NCI-H748 treated with DMSO at 0.1 percent for 48 hours (cell line): ENCODE measurements at regions not wholly inside any gene's neighbourhood (a gene's known extent, or its start where the extent isn't known, plus 50 kb on each side); places are given as distances from the start of the nearest gene placed in this dataset.

Experiments used
- DNase-seq: peaks from one replicate; lab custom pipeline; 2025; lab: John Stamatoyannopoulos, UW

GRCh38 chr10:108421266-108421665 is 1256.8 kb upstream of the SORCS1 start:
- no peak for DNase-seq

DNA sequence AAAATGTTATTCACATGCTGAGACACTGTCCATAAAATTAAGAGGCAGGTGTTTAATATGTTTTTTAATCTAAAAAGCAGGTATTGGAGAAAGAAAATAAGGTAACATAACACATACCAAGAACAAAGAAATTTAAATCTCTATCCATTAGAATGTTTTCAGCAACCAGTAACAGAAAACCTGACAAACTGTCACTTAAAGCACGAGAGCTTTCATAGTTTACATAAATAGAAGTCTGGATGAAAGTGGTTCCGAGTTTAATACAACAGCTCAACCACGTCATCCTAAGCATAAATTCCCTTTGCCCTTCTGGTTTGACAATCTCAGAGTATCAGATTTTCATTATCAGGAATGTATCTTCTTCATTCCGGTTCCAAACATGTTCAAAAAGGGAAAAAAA is 1249.4 kb upstream of the SORCS1 start:
- no peak for DNase-seq

DNA sequence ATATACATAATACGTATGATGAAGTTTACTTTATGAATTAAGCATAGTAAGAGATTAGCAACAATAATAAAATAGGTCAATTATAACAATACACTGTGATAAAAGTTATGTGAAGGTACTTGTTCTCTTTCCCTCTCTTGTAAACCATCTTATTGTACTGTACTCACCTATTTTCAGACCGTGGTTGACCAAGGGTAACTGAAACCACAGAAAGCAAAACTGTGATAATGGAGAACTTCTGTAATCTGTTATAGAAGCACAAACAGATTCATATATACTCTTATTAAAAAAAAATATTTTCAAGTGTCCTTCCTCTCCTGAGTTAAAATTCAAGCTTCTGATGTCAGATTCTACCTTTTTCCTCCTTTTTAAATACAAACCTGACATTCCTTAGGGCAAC is 1247.8 kb upstream of the SORCS1 start:
- DNase-seq = no peak

GRCh38 chr10:108411894-108412293 is 1247.4 kb upstream of the SORCS1 start:
- DNase-seq = no peak

DNA sequence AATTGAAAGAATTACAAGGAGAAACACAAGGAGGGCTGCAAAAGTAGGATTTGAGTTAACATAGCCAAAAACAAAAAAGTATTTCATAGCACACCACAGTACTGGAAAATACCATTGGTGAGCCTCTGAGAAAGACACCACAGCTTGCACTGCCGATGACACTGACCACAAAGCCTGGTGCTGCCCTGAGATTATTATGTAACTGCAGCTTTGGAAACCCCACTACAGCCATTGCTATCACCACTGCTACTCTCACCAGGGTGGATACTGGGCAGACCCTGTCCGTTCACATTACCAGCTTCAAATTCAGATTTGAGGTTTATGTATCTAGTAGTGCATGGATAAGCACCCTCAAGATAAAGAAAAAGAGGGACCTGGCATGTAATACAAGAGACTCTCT is 1246.7 kb upstream of the SORCS1 start:
- DNase-seq = no peak

GRCh38 chr10:108410236-108410635 is 1245.7 kb upstream of the SORCS1 start:
- DNase-seq = no peak

DNA sequence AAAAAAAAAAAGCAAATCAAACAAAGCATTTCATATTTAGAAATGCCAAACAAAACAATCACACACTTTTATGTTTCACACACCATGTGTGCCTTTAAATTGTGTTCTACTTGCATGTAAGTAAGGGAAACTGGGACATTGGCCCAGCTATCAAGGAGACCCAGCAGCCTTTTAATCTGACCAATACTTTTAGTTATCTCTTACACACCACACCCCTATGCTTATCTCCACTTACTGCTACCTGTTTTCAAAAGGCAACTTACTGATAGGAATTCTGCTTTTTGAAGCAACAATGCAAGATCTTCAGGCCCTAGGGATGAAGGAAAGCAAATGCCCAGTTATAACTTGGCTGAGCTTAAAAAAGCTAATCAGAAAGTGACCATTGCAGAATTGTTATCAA is 1244.8 kb upstream of the SORCS1 start:
- no peak for DNase-seq

DNA sequence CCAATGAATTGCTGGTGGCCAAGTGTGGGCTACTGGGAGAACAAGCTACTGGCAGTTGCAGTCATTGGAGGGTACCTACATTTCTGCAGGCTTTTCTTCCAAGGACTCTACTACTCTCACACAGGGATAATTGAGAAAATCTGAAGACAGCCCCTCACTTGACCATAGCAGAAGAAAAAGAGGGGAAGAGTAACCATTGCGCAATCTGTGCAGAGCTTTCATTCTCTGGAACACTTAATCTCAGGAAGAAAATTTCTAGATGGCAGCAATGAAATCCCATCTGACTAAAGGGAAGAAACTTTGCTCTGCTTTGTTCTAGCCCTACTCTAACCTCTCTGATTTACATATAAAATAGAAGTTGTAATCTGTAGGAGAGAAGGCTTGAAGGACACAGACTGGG is 1239.6 kb upstream of the SORCS1 start:
- no peak for DNase-seq

DNA sequence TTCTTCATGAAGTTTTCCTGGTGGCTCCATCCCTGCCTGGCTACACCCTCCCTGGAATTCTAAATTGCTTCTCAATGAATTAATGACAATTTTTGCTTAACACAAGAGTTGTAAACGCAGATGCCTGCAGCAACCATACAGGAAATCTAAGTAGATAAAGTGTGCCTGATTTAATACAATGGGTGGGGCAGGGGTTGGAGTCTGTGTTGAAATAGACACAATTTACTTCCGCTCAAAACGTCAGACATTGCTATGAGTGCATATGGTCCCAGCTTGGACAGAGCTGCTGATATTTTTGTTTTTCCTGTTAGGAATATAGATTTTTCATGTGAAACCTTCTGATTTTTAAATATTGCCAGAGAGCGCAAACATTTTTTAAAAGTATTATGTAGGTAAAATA is 1235.0 kb upstream of the SORCS1 start:
- DNase-seq = no peak

DNA sequence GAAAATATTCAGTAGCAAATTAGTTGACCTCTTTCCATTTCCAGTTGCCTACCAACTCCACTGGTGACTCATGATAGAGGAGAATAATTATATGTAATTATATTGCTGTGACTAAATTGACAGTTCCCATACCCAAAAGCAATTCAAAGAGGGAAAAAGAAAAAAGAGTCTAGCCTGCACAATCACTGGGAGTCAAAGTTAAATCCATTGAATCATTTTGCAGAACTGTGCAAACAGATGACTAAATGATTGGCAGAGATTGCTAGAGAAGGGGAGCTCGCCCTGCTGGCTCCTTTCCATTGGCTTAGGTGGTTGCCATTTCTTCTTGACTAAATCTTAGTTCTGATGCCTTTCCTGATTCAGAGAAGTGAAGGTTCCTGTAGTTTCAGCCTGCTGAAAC is 1228.6 kb upstream of the SORCS1 start:
- no peak for DNase-seq

DNA sequence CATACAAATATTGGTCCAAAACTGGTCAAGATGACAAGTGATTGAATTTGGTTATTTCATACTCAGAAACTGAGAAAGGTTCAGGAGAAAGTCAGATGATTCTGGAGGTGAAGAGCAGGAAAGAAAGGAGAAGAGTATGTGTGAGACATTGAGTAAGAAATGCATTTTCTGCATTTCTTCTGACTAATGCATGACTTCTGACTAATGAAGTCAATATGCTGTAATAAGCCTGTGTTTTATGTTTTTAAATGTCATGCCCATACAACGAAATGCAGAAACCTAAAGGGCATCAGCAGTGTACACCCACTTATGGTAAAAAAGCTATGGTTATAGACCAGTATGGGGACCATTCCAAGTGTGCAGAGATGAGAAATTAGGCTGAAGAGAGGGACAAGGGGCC is 1227.8 kb upstream of the SORCS1 start:
- DNase-seq = no peak

- DNase-seq = no peak
Observed at GRCh38 chr10:108388706-108389105, 1224.2 kb upstream of the SORCS1 start.

- no peak for DNase-seq
Observed at GRCh38 chr10:108385963-108386362, 1221.5 kb upstream of the SORCS1 start.

- DNase-seq = no peak
Observed at GRCh38 chr10:108384378-108384777, 1219.9 kb upstream of the SORCS1 start.

DNA sequence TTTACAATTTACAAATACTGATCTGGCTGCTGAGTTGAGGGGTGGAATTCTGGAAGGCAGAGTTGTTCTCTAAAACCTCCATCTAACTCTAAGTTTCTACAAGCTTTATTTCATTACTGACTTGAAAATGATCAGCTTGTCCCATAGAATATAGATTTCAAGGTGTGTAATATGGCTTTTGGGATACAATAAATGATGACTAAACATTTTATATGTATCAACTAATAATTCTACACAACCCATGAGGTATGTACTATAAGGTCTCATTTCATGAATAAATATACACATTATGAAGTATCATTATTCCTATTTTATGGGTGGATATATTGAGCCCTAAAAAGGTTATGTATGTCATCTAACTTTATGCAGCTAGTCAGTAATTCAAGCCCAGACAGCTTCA is 1214.3 kb upstream of the SORCS1 start:
- DNase-seq = no peak

DNA sequence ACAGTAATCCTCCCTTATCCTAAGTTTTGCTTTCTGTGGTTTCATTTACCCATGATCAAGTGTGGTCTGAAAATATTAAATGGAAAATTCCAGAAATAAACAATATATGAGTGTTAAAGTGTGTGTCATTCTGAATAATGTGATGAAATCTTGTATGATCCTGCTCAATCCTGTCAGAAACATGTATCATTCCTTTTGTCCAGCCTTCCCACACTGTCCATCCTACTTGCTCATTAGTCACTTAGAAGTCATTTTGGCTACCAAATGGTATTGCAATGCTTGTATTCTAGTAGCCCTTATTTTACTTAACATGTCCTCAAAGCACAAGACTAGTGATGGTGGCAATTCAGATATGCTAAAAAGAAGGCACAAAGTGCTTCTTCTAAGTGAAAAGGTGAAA is 1211.2 kb upstream of the SORCS1 start:
- no peak for DNase-seq

DNA sequence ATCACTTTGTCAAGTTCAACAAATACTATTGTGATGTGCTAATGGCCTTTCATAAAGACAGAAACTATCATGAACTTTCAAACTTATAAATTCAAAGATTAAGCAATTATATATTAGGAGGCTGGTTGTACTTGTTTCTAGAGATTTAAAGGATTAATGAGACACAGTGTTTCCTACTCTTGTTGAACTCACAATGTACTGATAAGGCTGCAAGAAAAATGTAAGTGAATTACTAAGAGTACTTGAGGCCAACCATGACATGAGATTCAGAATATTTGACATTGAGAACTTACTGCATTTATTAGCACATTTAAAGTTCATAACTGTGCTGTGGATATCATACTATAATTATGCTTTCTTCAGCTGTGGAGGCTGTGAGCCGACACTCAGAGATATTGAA is 1210.5 kb upstream of the SORCS1 start:
- DNase-seq = no peak

DNA sequence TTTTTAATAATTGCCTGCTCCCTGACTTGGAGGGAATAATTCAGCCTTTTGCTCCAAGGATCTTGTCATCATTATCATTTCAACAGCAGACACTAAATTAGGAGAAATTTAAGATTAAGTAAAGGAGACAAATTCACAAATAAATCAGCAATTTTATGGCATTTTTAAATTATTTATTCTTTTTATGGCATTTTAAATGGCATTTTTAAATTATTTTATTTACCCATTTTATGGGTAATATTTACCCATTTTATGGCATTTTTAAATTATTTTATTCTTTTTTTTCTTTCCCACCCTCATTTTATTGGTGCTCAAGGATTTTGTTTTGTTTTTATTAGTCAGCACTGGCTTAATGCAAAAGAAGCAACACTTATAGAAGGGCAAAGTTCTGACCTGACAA is 1201.0 kb upstream of the SORCS1 start:
- DNase-seq = no peak

GRCh38 chr10:108363576-108363975 is 1199.1 kb upstream of the SORCS1 start:
- no peak for DNase-seq

DNA sequence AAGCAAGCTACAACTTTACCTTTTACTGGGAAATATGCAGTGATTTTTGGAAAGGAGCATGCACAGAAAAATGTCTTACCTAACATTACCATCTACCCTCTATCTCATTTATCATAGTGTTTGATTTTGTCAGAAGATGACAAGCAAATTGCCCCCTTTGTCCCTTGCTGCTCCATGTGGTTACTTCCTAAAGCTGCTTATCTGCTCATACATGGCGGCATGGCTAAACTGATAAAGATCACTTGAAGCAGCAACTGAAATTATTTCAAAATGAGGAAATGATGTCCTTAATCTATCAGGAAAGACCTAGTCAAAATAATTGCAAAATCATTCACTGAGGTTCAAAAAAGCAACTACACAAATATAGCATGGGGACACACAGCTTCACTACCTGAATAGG is 1198.5 kb upstream of the SORCS1 start:
- no peak for DNase-seq

GRCh38 chr10:108362296-108362695 is 1197.8 kb upstream of the SORCS1 start:
- no peak for DNase-seq

DNA sequence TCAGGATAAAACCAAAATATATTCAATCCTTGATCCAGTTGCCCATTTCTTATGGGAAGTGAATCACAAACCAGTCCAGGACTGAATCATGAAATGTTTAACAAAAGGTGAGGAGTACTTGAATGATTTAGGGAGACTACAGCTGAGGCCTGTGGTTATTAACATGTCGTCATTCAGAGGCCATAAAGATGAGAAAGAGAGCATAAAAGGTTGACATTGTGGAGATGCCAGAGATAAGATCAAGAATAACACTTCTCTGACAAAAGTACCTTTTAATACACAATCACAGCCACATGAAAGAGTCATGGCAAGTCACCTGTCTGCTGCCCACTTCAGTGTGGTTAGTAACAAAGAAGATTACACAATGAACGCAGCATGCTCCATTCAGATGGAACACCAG is 1195.7 kb upstream of the SORCS1 start:
- no peak for DNase-seq

DNA sequence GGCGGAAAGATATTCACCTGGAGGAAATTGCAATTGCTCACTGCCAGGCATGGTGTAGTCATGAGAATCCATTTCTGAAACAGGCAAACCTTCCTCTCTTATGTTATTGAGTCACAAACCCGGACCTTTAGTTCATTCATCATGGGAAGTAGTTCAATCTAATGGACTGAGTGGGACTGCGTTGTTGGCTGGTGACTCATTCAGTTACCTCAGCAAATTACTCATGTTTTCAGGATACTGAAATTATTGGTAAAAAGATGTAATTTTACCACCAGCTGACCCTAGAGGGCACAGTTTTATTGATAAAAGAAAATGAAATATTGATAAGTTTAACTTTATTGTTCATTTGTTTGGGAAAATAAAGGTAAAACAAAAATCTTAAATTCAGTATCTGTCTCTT is 1194.4 kb upstream of the SORCS1 start:
- DNase-seq = no peak

GRCh38 chr10:108352771-108353170 is 1188.3 kb upstream of the SORCS1 start:
- no peak for DNase-seq

DNA sequence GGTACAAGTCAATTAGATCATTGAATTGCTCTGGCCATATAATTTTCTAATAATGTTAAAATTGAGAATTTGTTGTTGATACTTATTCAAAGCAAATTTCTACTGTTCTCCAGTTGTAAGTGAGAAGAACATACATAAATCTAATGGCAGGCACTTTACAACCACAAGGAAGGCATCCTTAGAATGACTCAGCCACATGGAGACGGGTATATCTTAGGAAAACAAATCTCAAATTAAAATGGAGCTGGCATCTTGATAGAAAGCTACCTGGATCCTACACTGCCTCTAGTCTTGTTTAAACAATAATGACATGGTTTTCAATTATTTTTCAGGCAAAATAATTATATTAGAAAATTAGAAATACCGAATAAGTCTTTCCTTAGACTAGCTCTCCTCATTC is 1183.7 kb upstream of the SORCS1 start:
- no peak for DNase-seq
